HG02610 (cell line): ENCODE measurements at regions not wholly inside any gene's neighbourhood (a gene's known extent, or its start where the extent isn't known, plus 50 kb on each side); places are given as distances from the start of the nearest gene placed in this dataset.

Experiments
- ATAC-seq: cut with Tn5 transposase; IDR thresholded peaks from one replicate; pipeline ENCODE4 v1.9.1; 2021; ENCODE audit warnings: mild to moderate bottlenecking, moderate library complexity; ENCODE audit not compliant: unreplicated experiment

- no peak for ATAC-seq
Observed at GRCh38 chr17:69995476-69995875, 79.5 kb upstream of the KCNJ16 start.

- no peak for ATAC-seq
Observed at GRCh38 chr17:69997332-69997731, 77.7 kb upstream of the KCNJ16 start.

- no peak for ATAC-seq
Observed at GRCh38 chr17:69999253-69999652, 75.8 kb upstream of the KCNJ16 start.

GRCh38 chr17:70006159-70006558 is 68.9 kb upstream of the KCNJ16 start:
- no peak for ATAC-seq

- ATAC-seq = no peak
Observed at GRCh38 chr17:70011750-70012149, 63.3 kb upstream of the KCNJ16 start.

- ATAC-seq = no peak
Observed at GRCh38 chr17:70013911-70014310, 61.1 kb upstream of the KCNJ16 start.

GRCh38 chr17:70017112-70017511 is 57.9 kb upstream of the KCNJ16 start:
- no peak for ATAC-seq

- ATAC-seq = no peak
Observed at GRCh38 chr17:70017941-70018340, 57.1 kb upstream of the KCNJ16 start.

GRCh38 chr17:70021726-70022125 is 53.3 kb upstream of the KCNJ16 start:
- no peak for ATAC-seq

- no peak for ATAC-seq
Observed at GRCh38 chr17:70022175-70022574, 52.9 kb upstream of the KCNJ16 start.

- no peak for ATAC-seq
Observed at GRCh38 chr17:70024253-70024652, 50.8 kb upstream of the KCNJ16 start.
